Activated CD8-positive, alpha-beta memory T cell treated with anti-CD3 and anti-CD28 coated beads, Interleukin-2, amount 50 U/mL, for 48 hours (primary cell): ENCODE measurements at regions not wholly inside any gene's neighbourhood (a gene's known extent, or its start where the extent isn't known, plus 50 kb on each side); places are given as distances from the start of the nearest gene placed in this dataset.

Experiments used
- DNase-seq: peaks from one replicate; pipeline ENCODE4 v3.0.0-alpha.2; 2020

- DNase-seq: no peak
These were observed 163.6 kb upstream of the SLC39A10 start for GRCh38 chr2:195493416-195493815.

GRCh38 chr2:195490319-195490718, 166.7 kb upstream of the SLC39A10 start:
- no peak for DNase-seq

- no peak for DNase-seq
These were observed 167.9 kb upstream of the SLC39A10 start for GRCh38 chr2:195489101-195489500.

GRCh38 chr2:195488567-195488966, 168.5 kb upstream of the SLC39A10 start:
- DNase-seq: no peak

GRCh38 chr2:195486987-195487644, 169.9 kb upstream of the SLC39A10 start:
- DNase-seq: no peak

DNA sequence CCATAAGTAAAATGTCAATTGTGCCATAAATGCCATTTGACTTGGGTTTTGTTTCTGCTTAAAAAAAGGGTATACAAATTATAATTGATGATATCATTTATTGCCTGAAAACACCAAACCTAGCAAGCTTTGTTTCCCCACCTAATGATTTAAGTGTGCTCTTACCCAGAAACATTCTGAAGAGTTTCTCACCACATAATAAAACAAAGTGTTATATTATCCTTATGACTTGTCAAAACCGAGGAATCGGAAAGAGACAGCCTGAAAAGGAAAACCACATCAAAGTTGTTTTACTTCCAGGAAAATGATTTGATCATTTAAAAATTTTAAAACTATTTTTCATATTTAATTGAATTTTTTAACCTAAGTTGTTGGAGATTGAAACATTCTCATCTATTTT, 170.5 kb upstream of the SLC39A10 start:
- DNase-seq: no peak

DNA sequence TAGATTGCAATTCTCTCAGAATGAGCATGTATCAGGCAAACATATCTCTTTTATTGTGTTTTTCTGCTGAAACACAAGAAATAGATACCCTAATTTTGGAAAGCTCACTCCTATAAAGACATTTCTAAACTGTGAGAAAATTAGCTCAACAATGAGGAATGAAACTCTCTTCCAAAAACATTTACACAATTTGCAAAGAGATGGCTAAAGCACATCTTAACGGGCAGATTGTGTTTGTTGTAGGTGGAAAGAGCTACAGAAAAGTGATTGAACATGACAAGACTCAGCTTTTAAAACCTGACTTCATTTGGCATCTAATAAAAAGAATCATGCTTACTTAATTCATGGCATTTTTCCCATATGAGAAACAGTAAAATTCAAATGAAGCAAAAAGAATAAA, 175.0 kb upstream of the SLC39A10 start:
- DNase-seq: no peak

- no peak for DNase-seq
These were observed 176.9 kb upstream of the SLC39A10 start for GRCh38 chr2:195480121-195480520.

DNA sequence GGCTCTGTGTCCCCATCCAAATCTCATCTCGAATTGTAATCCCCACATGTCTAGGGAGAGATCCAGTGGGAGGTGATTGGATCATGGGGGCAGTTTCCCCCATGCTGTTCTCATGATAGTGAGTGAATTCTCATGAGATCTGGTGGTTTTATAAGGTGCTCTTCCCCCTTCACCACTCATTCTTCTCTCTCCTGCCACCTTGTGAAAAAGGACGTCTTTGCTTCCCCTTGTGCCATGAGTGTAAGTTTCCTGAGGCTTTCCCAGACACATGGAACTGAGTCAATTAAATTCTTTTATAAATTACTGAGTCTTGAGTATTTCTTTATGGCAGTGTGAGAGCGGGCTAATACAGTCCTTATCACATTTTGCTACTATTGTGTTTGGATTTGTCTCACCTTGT, 177.6 kb upstream of the SLC39A10 start:
- no peak for DNase-seq

- no peak for DNase-seq
These were observed 179.0 kb upstream of the SLC39A10 start for GRCh38 chr2:195477996-195478382.

GRCh38 chr2:195477248-195477995, 179.6 kb upstream of the SLC39A10 start:
- DNase-seq: no peak

DNA sequence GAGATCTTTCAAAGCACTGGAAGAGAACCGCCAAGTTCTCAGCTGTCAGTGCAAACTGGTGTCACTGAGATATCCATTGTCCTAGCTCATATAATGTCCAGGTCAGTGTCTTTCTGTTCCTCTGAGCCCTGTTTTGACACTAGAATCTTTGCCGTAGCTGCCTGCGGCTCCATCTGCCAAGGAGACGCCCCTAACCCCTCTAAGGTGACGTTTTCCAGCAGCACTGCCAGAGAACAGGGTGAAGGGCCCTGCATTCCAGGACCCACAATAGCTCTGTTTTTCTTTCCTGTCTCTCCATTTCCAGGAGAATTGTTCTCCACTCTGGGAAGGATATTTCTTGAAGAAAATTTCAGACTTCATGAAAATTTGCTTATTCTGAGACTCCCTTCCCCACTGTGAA, 181.7 kb upstream of the SLC39A10 start:
- DNase-seq: no peak

DNA sequence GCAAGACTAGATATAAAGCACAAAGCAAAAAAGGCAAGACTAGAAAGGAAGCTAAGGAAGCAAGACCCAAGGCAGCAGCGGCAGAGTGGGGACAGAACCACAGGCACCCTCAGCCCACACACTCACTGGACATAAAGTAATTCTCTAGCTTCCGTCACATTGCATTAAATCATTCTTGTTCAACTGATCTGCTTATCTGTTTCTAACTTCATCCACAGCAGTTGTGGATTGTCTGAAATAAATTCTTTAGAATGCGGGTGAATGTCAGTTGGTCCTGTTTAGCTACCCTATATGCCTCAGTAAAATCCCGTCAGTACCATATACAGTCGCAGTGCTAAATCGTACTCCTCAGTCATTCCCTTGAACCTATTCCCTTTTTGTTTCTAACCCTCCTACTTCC, 183.2 kb upstream of the SLC39A10 start:
- DNase-seq: no peak

GRCh38 chr2:195472501-195473234, 184.4 kb upstream of the SLC39A10 start:
- no peak for DNase-seq

DNA sequence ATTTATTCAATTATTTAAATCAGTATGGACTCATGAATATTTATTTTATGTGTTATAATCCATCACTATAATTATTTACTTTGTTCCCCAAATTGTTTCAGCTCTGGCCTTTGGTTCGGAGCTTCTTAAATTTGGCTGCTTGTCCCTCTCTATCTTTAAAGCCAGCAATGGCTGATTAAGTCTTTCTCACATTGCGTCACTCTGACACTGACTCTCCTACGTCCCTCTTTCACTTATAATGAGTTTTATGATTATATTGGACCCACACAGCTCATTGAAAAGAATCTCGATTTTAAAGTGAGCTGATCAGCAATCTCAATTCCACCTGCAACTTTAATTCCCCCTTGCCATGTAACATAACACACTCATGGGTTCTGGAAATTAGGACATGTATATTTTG, 185.2 kb upstream of the SLC39A10 start:
- no peak for DNase-seq

DNA sequence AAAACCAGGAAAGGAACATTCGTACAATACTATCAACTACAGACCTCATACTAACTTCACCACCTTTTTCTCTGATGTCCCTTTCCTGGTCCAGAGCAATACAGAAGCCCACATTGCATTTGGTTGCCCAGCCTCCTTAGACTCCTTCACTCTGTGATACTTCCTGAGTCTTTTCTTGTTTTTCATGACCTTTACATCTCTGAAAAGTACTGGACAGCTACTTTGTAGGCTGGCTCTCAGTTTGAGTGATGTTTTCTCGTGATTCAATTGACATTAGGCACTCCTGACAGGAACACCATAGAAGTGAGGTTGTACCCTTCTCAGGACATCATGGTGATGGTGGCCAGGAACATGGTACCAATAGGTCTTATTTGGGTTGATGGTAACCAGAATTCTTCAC, 185.9 kb upstream of the SLC39A10 start:
- DNase-seq: no peak

DNA sequence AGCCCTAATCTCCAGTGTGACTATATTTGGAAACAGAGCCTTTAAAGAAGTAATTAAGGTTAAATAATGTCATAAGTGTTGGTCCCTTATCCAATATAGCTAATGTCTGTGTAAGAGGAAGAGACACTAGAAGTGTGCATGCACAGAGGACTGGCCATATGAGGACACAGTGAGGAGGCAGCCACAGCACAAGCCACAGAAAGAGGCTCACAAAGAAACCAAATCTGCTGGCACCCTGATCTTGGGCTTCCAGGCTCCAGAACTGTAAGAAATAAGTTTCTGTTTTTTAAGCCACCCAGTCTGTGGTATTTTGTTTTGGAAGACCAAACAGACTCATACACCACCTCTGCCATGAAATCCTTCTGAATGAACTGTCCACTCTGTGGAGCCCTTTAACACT, 186.4 kb upstream of the SLC39A10 start:
- no peak for DNase-seq

DNA sequence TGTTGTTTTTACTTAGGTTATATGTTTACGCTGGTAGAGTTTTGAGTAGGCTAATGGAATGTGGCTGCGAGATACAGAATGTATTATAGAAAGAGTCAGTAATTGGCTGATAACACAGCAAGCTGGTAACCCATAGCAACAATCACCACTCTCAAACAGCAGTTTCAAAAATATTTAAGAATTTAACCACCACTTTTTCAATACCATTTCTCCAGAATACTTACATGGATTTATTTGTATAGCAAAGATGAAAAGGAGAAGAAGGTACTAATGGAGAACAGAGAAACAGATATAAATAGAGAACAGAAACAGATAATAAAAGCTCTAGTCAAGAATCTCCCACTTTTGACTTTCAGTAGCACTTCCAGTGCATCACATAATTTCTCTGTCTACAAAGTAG, 188.3 kb upstream of the SLC39A10 start:
- no peak for DNase-seq

DNA sequence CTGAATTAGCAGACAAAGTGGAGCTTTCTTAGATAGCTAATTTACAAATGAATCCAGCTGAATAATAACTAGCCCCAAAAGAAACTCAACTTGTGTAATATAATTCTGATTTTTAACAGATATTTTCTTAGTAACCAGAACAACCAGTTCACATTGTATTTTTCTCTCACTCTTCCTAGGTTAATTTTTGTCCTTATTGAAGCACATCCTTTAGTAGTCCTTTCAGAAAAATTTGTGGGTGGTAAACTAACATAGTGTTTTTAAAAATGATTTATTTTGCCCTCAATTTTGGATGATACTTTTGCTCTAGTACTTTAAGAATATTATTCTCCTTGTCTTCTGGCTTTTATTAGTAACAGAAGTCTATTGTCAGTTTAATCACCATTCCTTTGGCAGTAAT, 190.6 kb upstream of the SLC39A10 start:
- DNase-seq: no peak

DNA sequence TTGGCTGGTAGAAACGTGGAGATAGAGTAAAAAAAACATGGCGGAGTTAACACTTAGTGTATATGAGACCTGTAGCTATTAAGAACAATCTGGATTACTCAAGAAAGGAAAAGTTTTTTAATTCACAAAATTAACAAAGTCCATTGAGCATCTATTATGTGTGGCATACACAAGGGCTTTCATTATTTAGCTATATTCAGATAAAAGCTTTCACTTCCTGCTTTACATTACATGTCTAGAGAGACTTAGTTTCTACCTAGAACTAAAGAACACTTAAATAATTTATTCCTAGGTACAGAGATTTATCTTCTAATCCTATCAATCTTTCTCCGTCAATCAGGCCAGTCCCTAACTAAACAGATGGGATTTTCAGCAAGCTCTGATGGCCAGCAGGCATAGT, 196.0 kb upstream of the SLC39A10 start:
- no peak for DNase-seq

DNA sequence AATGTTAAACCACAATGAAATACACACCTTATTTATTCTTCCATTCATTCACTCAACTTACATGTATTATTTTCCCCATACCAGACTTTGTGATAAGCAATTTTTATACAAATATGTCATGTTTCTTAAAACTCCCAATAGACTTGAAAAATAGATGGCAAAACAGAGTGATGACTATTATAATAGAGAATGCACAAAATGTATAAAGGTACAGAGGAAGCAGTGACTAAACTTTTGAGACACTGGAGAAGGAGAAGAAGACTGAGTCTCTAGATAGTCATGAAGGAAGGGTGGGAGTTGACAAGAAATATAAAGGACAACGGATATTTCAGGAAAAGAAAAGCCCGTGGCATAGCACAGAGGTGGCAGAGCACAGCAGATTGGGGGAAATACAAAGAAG, 198.1 kb upstream of the SLC39A10 start:
- no peak for DNase-seq

DNA sequence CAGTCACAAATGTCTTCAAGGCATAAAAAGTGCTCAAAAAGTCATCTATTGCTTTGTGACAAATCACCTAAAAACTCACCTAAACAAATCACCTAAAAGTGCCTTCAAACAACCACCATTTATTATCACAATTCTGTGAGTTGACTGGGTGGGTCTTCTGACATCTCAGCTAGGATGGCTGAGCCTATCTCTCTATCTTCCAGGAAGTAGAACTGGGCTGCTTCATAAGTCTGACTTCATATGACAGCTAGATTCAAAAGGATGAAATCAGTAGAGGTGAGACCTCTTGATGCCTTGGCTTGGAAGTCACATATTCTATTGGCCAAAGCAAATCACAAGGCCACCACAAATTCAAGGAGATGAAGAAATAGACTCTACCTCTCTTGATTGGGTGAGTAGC, 199.2 kb upstream of the SLC39A10 start:
- no peak for DNase-seq

GRCh38 chr2:195456771-195457170, 200.3 kb upstream of the SLC39A10 start:
- DNase-seq: no peak

GRCh38 chr2:195451160-195451559, 205.9 kb upstream of the SLC39A10 start:
- DNase-seq: no peak
